ENCODE measurements at regions not wholly inside any gene's neighbourhood (a gene's known extent, or its start where the extent isn't known, plus 50 kb on each side); places are given as distances from the start of the nearest gene placed in this dataset.

DNA sequence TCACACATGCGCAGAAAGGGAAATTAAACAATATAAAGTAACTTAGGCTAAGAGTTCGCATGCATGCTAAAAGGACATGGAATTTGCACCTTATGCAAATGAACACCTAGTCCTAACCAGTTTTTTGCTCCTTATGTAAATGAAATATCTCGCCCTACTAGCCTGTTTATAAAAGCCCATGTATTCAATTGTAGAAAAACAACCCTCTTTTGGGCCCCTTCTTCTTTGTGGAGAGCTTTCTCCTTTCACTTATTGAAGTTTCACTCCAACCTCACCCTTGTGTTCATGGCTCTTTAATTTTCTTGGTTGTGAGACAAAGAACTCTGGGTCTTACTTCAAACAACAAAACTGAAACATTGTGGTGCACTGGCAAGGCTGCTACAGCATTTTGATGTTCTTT, 333.4 kb upstream of the ATXN7L3B start:
- TF ChIP-seq, protein P1, sequence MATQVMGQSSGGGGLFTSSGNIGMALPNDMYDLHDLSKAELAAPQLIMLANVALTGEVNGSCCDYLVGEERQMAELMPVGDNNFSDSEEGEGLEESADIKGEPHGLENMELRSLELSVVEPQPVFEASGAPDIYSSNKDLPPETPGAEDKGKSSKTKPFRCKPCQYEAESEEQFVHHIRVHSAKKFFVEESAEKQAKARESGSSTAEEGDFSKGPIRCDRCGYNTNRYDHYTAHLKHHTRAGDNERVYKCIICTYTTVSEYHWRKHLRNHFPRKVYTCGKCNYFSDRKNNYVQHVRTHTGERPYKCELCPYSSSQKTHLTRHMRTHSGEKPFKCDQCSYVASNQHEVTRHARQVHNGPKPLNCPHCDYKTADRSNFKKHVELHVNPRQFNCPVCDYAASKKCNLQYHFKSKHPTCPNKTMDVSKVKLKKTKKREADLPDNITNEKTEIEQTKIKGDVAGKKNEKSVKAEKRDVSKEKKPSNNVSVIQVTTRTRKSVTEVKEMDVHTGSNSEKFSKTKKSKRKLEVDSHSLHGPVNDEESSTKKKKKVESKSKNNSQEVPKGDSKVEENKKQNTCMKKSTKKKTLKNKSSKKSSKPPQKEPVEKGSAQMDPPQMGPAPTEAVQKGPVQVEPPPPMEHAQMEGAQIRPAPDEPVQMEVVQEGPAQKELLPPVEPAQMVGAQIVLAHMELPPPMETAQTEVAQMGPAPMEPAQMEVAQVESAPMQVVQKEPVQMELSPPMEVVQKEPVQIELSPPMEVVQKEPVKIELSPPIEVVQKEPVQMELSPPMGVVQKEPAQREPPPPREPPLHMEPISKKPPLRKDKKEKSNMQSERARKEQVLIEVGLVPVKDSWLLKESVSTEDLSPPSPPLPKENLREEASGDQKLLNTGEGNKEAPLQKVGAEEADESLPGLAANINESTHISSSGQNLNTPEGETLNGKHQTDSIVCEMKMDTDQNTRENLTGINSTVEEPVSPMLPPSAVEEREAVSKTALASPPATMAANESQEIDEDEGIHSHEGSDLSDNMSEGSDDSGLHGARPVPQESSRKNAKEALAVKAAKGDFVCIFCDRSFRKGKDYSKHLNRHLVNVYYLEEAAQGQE (IDR thresholded peaks at IDR 0.05; ENCODE audit: low read depth): no peak
- TF ChIP-seq TEAD4 (IDR thresholded peaks at IDR 0.05) (no peak), EGR1 (IDR thresholded peaks at IDR 0.05) (no peak), ZBTB7A (IDR thresholded peaks at IDR 0.05; ENCODE audit: low read depth) (no peak), CREB1 (IDR thresholded peaks at IDR 0.05; ENCODE audit: low read depth) (no peak), EP300 (IDR thresholded peaks at IDR 0.05; ENCODE audit: borderline replicate concordance) (no peak), RAD21 (IDR thresholded peaks at IDR 0.05; ENCODE audit: low read depth) (no peak), FOXM1 (IDR thresholded peaks at IDR 0.05; ENCODE audit: borderline replicate concordance, low read depth) (no peak), TAF1 (IDR thresholded peaks at IDR 0.05; ENCODE audit: low read depth) (no peak), YY1 (IDR thresholded peaks at IDR 0.05; ENCODE audit: low read depth) (no peak), CEBPB (IDR thresholded peaks at IDR 0.05) (no peak), TCF12 (IDR thresholded peaks at IDR 0.05; ENCODE audit: low read depth) (no peak)
- TF ChIP-seq, protein P2, sequence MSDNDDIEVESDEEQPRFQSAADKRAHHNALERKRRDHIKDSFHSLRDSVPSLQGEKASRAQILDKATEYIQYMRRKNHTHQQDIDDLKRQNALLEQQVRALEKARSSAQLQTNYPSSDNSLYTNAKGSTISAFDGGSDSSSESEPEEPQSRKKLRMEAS (IDR thresholded peaks at IDR 0.05): no peak

DNA sequence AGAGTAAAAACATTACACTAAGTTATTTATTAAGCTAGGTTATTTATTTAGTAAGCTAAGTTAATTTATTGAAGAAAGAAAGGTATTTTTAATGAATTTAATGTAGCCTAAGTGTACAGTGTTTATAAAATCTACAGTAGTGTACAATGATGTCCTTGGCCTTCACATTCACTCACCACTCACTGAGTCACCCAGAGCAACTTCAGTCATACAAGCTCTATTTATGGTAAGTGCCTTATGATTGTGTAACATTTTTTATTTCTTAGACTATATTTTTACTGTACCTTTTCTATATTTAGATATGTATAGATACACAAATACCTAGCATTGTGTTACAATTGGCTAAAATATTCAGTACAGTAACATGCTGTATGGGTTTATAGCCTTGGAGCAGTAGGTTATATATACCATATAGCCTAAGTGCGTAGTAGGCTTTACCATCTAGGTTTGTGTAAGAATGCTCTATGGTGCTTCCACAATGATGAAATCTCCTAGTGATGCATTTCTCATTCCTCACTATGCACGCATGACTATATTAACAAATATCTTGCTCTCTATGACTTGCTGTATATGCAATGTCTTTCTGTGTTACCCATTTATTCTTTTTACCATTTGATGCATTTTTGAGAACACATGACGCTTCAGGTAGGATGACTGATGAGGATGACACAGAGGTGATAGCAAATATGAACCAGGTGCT, 309.6 kb upstream of the ATXN7L3B start:
- TF ChIP-seq TAF1 (IDR thresholded peaks at IDR 0.05; ENCODE audit: low read depth) (no peak), RAD21 (IDR thresholded peaks at IDR 0.05; ENCODE audit: low read depth) (no peak), YY1 (IDR thresholded peaks at IDR 0.05; ENCODE audit: low read depth) (no peak), TCF12 (IDR thresholded peaks at IDR 0.05; ENCODE audit: low read depth) (no peak), NFIC (IDR thresholded peaks at IDR 0.05) (no peak), CREB1 (IDR thresholded peaks at IDR 0.05; ENCODE audit: low read depth) (no peak), TEAD4 (IDR thresholded peaks at IDR 0.05) (no peak), FOXM1 (IDR thresholded peaks at IDR 0.05; ENCODE audit: borderline replicate concordance, low read depth) (no peak), EGR1 (IDR thresholded peaks at IDR 0.05) (no peak), CEBPB (IDR thresholded peaks at IDR 0.05) (no peak), EP300 (IDR thresholded peaks at IDR 0.05; ENCODE audit: borderline replicate concordance) (no peak), ZBTB7A (IDR thresholded peaks at IDR 0.05; ENCODE audit: low read depth) (no peak)
- TF ChIP-seq, protein P2 (IDR thresholded peaks at IDR 0.05): no peak
- TF ChIP-seq, protein P3, sequence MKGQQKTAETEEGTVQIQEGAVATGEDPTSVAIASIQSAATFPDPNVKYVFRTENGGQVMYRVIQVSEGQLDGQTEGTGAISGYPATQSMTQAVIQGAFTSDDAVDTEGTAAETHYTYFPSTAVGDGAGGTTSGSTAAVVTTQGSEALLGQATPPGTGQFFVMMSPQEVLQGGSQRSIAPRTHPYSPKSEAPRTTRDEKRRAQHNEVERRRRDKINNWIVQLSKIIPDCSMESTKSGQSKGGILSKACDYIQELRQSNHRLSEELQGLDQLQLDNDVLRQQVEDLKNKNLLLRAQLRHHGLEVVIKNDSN (IDR thresholded peaks at IDR 0.05): no peak
- TF ChIP-seq, protein P1 (IDR thresholded peaks at IDR 0.05; ENCODE audit: low read depth): no peak

DNA sequence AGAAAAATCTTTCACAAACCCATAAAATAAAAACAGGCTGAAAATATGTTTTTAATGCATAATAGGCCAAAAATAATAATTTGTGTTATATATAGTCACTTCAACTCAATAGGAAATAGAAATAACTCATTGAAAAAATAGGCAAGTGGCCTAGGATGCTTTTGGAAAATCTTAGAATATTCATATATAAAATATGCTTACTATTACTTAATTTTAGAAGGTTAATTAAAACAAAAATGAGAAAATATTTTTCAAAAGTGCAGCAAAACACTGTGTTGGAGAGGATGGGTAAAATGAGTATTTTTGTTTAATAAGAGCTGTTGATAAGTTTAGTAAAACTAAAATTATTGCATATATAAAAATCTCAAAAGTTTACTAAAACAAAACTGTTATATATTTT, 308.0 kb upstream of the ATXN7L3B start:
- TF ChIP-seq TCF12 (IDR thresholded peaks at IDR 0.05; ENCODE audit: low read depth) (no peak), EP300 (IDR thresholded peaks at IDR 0.05; ENCODE audit: borderline replicate concordance) (no peak), YY1 (IDR thresholded peaks at IDR 0.05; ENCODE audit: low read depth) (no peak), FOXM1 (IDR thresholded peaks at IDR 0.05; ENCODE audit: borderline replicate concordance, low read depth) (no peak), CREB1 (IDR thresholded peaks at IDR 0.05; ENCODE audit: low read depth) (no peak), TAF1 (IDR thresholded peaks at IDR 0.05; ENCODE audit: low read depth) (no peak), NFIC (IDR thresholded peaks at IDR 0.05) (no peak), EGR1 (IDR thresholded peaks at IDR 0.05) (no peak), ZBTB7A (IDR thresholded peaks at IDR 0.05; ENCODE audit: low read depth) (no peak), CEBPB (IDR thresholded peaks at IDR 0.05) (no peak), RAD21 (IDR thresholded peaks at IDR 0.05; ENCODE audit: low read depth) (no peak), TEAD4 (IDR thresholded peaks at IDR 0.05) (no peak)
- TF ChIP-seq, protein P2 (IDR thresholded peaks at IDR 0.05): no peak
- TF ChIP-seq, protein P3 (IDR thresholded peaks at IDR 0.05): no peak
- TF ChIP-seq, protein P1 (IDR thresholded peaks at IDR 0.05; ENCODE audit: low read depth): no peak

All from Ishikawa (cell line).